Stimulated activated CD8-positive, alpha-beta memory T cell treated with anti-CD3 and anti-CD28 coated beads, Interleukin-7, amount 100 ng/mL, for 24 hours (primary cell): ENCODE measurements at regions not wholly inside any gene's neighbourhood (a gene's known extent, or its start where the extent isn't known, plus 50 kb on each side); places are given as distances from the start of the nearest gene placed in this dataset.

ENCODE experiments used
- DNase-seq: peaks from one replicate; pipeline ENCODE4 v3.0.0-alpha.2; 2020; ENCODE audit warnings: low read depth

- no peak for DNase-seq
Measured at GRCh38 chr9:129381481-129381957, 203.5 kb upstream of the IER5L start.

- no peak for DNase-seq
Measured at GRCh38 chr9:129380961-129381401, 202.9 kb upstream of the IER5L start.

- no peak for DNase-seq
Measured at GRCh38 chr9:129379886-129380285, 201.8 kb upstream of the IER5L start.

GRCh38 chr9:129379181-129379836, 201.2 kb upstream of the IER5L start:
- DNase-seq: no peak

GRCh38 chr9:129377931-129378661, 200.0 kb upstream of the IER5L start:
- no peak for DNase-seq

- DNase-seq: no peak
Measured at GRCh38 chr9:129377181-129377580, 199.1 kb upstream of the IER5L start.

GRCh38 chr9:129375845-129376244, 197.8 kb upstream of the IER5L start:
- DNase-seq: no peak

GRCh38 chr9:129374651-129375050, 196.6 kb upstream of the IER5L start:
- no peak for DNase-seq

GRCh38 chr9:129374231-129374630, 196.2 kb upstream of the IER5L start:
- DNase-seq: no peak

GRCh38 chr9:129373361-129373760, 195.3 kb upstream of the IER5L start:
- DNase-seq: no peak

GRCh38 chr9:129370770-129371169, 192.7 kb upstream of the IER5L start:
- no peak for DNase-seq

- no peak for DNase-seq
Measured at GRCh38 chr9:129368444-129368978, 190.4 kb upstream of the IER5L start.

GRCh38 chr9:129367287-129367686, 189.2 kb upstream of the IER5L start:
- DNase-seq: no peak

GRCh38 chr9:129365196-129365595, 187.1 kb upstream of the IER5L start:
- DNase-seq: no peak

- no peak for DNase-seq
Measured at GRCh38 chr9:129363216-129363873, 185.3 kb upstream of the IER5L start.

GRCh38 chr9:129362287-129363000, 184.4 kb upstream of the IER5L start:
- no peak for DNase-seq

- no peak for DNase-seq
Measured at GRCh38 chr9:129361196-129361595, 183.1 kb upstream of the IER5L start.

GRCh38 chr9:129359916-129360536, 182.0 kb upstream of the IER5L start:
- DNase-seq: no peak

- DNase-seq: no peak
Measured at GRCh38 chr9:129359162-129359811, 181.2 kb upstream of the IER5L start.

- no peak for DNase-seq
Measured at GRCh38 chr9:129358621-129359154, 180.6 kb upstream of the IER5L start.

- DNase-seq: no peak
Measured at GRCh38 chr9:129357773-129358245, 179.7 kb upstream of the IER5L start.
